ENCODE measurements at regions not wholly inside any gene's neighbourhood (a gene's known extent, or its start where the extent isn't known, plus 50 kb on each side); places are given as distances from the start of the nearest gene placed in this dataset.

GRCh38 chr22:34055525-34056200, 135.4 kb upstream of the LARGE1 start:
- DNase-seq, result no peak

GRCh38 chr22:34057726-34058125, 137.4 kb upstream of the LARGE1 start:
- no peak for DNase-seq

- DNase-seq, result no peak
Observed at GRCh38 chr22:34064696-34065095, 144.4 kb upstream of the LARGE1 start.

GRCh38 chr22:34067031-34067430, 146.8 kb upstream of the LARGE1 start:
- DNase-seq, result no peak

- no peak for DNase-seq
Observed at GRCh38 chr22:34068001-34068400, 147.7 kb upstream of the LARGE1 start.

GRCh38 chr22:34070051-34070450, 149.8 kb upstream of the LARGE1 start:
- no peak for DNase-seq

GRCh38 chr22:34070531-34070930, 150.3 kb upstream of the LARGE1 start:
- no peak for DNase-seq

- DNase-seq, result no peak
Observed at GRCh38 chr22:34072585-34072984, 152.3 kb upstream of the LARGE1 start.

GRCh38 chr22:34080433-34080832, 160.2 kb upstream of the LARGE1 start:
- peak; percentile 64 for DNase-seq

- no peak for DNase-seq
Observed at GRCh38 chr22:34096770-34097169, 176.5 kb upstream of the LARGE1 start.

- no peak for DNase-seq
Observed at GRCh38 chr22:34099278-34099677, 179.0 kb upstream of the LARGE1 start.

GRCh38 chr22:34102633-34103032, 182.4 kb upstream of the LARGE1 start:
- DNase-seq, result no peak

- no peak for DNase-seq
Observed at GRCh38 chr22:34105461-34106062, 185.3 kb upstream of the LARGE1 start.

- DNase-seq, result no peak
Observed at GRCh38 chr22:34108168-34108567, 187.9 kb upstream of the LARGE1 start.

- DNase-seq, result no peak
Observed at GRCh38 chr22:34111210-34111824, 191.0 kb upstream of the LARGE1 start.

- no peak for DNase-seq
Observed at GRCh38 chr22:34113381-34113780, 193.1 kb upstream of the LARGE1 start.

- DNase-seq, result no peak
Observed at GRCh38 chr22:34114406-34114805, 194.1 kb upstream of the LARGE1 start.

GRCh38 chr22:34115722-34116121, 195.4 kb upstream of the LARGE1 start:
- no peak for DNase-seq

- DNase-seq, result no peak
Observed at GRCh38 chr22:34116126-34116525, 195.8 kb upstream of the LARGE1 start.

- no peak for DNase-seq
Observed at GRCh38 chr22:34122042-34122441, 201.8 kb upstream of the LARGE1 start.

GRCh38 chr22:34129691-34130486, 209.6 kb upstream of the LARGE1 start:
- DNase-seq, result no peak

- no peak for DNase-seq
Observed at GRCh38 chr22:34135749-34136148, 215.5 kb upstream of the LARGE1 start.

- DNase-seq, result no peak
Observed at GRCh38 chr22:34150023-34150422, 229.7 kb upstream of the LARGE1 start.

- no peak for DNase-seq
Observed at GRCh38 chr22:34159491-34159890, 239.2 kb upstream of the LARGE1 start.
